ENCODE measurements at regions not wholly inside any gene's neighbourhood (a gene's known extent, or its start where the extent isn't known, plus 50 kb on each side); places are given as distances from the start of the nearest gene placed in this dataset.
"Not testable (repeated sequence)": the region's sequence is repeated elsewhere in the genome, so short reads cannot be mapped to it uniquely, and the experiment has no call there.

DNA sequence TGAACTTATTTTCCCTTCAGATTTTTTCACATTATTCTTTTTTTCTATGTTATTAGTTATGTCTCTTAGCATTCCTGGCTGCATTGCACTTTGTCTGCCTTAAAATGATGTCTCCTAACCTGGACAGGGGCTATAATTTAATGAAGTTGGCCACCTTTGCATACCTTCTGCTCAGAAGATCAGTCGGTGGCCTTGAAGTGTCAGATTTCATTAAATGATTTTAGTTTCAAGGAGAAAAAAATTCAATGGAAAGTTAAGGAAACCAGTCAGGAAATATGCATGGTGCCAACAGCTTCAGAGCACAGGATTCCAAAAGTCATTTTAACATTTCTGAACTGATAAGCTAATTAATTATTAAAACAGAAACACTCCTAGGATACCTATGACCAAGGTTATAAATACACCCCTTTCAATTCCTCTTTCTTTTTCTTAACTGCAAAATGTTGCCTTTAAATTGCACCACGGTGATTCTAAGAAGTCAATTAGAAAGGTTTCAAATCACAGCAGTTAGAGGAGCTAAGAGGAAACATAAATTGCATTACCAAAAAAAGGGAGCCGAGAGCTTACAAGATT lies 533.4 kb downstream of the KCNJ2 start:
- no peak for DNase-seq (ENCODE audit: low spot score)

DNA sequence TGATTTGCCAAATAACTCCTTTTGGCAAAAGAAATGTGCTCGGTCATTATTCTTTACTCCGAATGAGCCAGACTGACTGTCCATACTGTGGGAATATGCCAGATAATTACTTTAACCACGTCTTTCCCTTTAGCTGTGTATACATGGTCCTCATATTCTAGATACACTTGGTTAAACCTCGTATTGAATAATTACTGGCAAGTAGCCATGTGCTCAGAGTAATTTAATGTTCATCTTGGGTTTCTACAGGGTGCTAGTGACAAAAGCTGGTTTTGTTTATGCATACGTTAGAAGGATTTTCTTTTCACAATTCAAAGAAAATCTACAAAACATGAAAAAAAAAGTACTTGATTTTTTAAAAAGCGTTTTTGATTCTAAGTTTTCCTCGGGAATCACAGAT lies 540.3 kb downstream of the KCNJ2 start:
- DNase-seq (ENCODE audit: low spot score) = no peak

DNA sequence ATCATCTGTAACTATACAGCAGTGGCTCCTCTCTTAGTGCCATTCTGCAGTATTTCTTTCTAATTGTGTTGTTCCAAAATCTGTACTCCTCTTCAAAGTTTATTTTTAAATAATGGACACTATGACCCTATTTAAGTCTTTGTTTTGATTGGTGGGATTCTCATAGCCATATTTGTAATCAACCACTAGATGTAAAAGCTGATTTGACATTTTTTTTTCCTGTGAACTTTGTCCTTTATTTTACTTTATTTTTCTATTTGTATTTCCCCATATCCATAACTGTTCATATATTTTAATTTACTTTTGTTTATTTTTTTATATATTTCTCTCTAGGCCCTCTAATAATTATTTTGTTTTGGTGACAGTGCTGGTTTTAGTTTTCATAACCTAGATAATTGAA lies 544.4 kb downstream of the KCNJ2 start:
- DNase-seq (ENCODE audit: low spot score) = no peak

DNA sequence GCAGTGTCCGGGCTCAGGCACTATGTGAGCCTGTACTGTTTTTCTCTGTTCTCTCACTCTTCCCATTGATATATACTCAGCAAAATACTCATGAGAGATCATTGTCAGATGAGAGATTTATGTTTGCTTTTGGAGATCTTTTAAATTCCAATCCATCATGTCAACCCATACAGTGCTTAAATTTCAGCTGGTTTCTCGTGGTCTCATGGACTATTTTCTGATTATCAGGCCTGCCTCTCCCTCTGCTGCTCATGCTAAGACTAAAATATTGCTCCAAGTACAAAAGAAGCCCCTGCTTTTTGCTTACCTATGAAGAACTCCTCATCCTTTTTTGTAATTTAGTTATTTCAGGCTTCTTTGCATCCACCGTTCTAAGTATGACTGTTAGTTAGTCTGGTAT lies 547.2 kb downstream of the KCNJ2 start:
- no peak for DNase-seq (ENCODE audit: low spot score)

DNA sequence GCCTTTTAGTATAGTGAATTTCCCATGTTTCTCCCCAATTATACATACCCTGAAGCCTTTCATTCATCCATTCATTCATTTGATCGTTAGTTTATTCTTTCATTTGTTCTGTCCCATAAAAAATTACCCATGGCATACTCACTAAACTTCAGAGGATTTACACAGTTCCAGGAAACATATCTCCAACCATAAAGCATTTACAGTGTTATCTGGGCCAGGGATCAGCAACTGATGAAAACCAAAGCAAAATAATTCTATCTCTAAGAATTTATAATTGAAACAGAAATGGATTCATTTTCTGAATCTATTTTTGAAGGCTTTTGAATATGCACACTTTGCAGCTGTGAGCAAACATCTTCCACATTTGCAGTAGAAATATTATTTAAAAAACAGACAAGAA lies 547.7 kb downstream of the KCNJ2 start:
- DNase-seq (ENCODE audit: low spot score) = no peak

DNA sequence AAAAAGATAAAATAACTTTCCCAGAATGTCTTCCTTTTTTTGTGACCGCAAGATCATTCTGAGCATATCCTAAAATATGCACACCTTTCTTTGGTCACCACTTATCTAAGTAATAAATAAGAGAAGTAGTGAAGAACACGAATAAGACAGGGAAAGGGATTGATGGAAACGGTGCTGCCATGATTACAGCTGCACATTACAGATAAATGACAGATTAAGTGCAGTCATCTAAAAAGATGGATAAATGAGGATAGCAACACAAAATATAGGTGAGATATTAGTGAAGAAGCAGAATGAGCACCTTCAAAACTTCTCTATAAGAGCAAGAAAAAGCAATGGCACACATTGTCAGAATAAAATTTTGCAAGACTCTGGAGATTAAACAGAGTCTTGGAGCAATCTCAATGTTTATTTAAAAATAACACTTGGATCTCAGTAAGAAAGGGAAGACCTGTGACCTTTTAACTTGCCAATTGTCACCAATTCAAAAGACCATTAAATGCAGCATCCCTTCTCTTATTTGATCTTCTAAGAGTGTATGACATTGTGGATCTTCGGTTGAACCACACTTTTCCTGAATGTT lies 567.1 kb downstream of the KCNJ2 start:
- no peak for DNase-seq (ENCODE audit: low spot score)

DNA sequence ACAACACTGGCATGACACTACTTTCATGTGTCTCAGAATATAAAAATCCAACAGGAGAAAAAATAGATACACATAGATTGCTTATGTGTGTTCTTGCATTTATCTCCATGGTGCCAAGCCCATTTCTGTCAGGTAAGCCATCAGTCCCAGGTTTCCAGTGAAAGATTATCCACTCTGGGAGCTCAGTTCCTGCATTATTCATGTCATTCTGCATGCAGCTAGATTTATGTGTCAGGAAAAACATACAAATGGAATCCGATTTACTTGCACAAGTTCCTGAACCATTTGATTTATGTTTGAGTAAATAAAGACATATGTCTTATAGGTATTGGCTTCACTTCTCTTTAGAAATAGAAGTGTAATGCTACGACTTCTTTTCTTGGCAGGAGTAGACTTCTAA lies 569.7 kb downstream of the KCNJ2 start:
- no peak for DNase-seq (ENCODE audit: low spot score)

DNA sequence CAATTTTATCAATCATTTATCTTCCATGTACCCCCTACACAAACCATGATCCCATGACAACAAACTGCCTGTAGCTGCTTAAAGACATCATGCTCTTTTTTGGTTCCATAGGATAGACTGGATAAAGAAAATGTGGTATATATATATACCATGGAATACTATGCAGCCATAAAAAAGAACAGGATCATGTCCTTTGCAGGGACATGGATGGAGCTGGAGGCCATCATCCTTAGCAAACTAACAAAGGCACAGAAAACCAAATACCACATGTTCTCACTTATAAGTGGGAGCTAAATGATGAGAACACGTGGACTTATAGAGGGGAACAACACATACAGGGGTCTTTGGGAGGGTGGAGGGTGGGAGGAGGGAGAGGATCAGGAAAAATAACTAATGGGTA lies 577.2 kb downstream of the KCNJ2 start:
- not testable (repeated sequence) for DNase-seq (ENCODE audit: low spot score)

DNA sequence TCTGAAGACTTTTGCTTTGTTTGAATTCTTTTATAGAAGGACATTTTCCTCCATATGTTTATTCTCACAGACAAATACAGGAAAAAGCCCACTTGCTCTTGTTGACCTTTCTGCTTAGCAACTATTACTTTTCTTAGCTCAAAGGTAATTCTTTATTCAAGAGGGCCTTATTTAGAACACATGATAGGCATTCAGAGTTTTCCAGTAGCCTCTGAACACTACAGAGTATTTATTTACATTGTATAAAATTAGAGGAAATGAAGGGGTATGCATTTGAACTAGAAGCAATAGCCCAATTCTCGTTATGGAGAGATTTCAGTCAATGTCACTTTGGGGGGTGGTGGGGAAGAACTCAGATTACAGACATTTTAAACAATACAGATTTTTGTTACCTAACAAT lies 581.7 kb downstream of the KCNJ2 start:
- DNase-seq (ENCODE audit: low spot score) = no peak

DNA sequence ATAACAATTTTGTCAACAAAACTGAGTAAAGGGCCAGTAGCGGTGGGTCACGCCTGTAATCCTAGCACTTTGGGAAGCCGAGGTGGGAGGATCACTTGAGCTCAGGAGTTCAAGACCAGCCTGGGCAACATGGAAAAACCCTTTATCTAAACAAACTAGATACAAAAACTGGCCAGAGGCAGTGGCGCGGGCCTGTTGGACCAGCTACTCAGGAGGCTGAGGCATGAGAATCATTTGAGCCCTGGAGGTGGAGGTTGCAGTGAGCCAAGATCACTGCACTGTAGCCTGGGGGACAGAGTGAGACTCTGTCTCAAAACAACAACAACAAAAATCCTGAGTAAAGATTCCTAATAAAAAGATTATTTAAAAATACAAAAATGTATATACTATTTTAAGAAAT lies 583.1 kb downstream of the KCNJ2 start:
- DNase-seq (ENCODE audit: low spot score) = not testable (repeated sequence)

DNA sequence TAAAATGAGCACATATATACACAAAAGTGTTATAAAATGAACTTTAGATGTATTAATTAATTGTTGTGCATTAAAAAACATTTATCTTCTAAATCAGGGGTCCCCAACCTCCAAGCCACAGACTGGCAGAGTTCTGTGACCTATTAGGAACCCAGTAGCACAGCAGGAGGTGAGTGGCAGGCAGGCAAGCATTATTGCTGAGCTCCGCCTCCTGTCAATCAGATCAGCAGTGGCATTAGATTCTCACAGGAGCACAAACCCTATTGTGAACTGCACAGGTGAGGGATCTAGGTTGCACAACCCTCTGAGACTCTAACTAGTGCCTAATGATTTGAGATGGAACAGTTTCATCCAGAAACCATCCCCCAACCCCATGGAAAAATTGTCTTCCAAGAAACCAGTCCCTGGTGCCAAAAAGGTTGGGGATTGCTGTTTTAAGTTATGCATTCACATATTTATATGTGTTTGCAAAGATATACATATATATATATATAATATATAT lies 583.7 kb downstream of the KCNJ2 start:
- no peak for DNase-seq (ENCODE audit: low spot score)

DNA sequence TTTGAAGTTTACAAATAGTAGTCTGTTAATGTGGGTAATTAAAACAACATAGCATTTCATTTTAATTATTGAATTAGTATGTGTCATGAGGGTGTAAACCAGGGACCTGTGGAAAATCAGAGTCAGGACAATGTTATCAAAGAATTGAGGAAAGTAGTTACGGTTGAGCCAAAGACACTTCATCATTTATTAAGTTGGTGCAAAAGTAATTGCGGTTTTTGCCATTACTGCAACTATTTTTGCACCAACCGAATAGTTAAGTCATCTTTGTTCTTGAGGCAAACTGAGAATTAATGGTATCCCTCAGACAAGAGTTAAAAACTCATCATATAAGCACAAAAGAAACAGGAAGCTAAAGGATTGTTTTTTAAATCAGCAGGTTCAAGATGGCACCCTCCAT lies 593.7 kb downstream of the KCNJ2 start:
- no peak for DNase-seq (ENCODE audit: low spot score)

DNA sequence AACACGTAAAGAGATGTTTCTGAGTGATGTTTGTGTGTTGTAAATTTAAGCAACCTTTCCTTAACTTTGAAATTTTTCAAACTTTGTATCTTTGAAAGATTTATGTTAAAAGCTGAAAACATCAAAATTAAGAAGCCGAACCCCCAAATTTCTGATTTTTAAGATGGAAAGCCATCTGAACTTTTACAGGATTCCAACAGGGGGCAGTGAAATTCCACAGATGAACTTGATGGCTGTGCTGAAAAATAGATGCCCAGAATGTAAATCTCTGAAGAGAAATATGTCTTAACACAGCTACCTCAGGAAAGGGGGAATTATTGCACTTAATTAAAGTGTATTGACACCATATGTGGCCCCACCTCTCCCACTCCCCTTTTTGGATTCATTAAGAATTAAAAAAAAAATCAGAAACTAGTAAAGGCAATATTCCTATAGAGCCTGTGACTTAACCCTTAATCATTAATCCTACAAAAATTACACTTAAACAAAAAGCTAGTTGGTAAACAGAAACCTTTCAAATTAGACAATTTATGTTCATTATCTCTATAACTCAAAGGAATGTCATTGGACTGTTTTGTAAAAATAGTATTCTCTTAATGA lies 597.9 kb downstream of the KCNJ2 start:
- peak; percentile 40 for DNase-seq (ENCODE audit: low spot score)

DNA sequence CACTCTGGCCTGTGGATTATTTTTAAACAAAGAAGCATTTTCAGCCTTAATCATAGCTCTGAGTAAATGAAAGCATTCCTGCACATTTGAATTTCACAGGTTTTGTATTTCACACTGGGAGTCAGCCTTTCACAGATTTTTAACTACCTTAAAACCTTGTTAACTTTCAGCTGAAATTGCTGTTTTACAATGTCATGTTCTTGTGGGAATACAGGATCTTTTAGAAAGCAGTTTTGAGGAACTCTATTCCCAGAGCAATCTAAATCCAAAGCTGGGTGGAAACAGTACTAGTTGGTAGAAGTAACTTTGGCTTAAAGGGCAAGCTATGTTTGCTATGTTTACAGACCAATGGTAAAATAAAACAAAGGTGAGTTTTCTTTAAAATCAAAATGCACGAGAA lies 600.6 kb downstream of the KCNJ2 start:
- DNase-seq (ENCODE audit: low spot score) = no peak

DNA sequence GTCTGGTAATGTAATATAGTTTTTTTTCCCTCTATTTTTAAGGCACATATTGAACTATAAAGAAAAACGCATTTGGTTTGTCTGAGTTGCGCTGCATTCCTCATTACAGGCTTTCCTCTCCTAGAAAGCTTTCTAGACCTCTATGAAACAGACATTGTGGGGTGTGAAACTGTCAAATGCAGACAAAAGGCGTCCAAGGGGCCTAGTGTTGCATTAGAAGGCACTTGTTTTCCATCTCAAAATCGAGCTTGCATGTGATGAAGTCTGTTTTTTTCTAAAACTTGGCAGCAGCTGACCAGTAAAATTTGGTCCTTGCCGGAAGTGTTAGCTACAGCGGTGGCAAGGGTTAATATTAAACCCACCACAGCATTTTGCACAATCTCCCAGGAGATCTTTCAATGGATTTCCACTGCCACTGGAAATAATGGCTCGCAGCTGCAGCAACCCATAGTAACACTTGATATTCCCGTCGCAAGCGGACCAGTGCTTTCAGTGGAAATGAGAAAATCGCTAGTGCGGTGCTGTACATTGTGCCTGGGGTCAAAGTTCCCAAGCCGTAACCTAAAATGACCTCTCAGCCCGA lies 602.6 kb downstream of the KCNJ2 start:
- no peak for DNase-seq (ENCODE audit: low spot score)

DNA sequence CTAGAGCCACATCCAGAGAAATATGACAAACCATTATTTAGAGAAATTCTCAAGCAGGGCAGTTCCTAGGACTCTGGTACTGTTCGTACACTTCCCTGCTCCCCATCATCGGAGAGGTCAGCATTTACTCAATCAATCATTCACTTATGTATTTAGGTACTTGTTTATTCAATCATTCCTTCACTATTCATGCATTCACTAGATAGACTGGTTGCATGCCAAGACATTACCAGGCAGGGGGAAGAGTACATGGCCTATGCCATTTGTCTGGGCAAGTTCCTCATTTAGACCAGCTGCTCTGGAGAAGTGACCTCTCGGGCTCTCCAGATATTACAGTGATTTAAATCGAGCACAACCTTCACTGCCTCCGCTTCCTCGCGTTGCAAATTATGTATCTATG lies 603.4 kb downstream of the KCNJ2 start:
- no peak for DNase-seq (ENCODE audit: low spot score)

DNA sequence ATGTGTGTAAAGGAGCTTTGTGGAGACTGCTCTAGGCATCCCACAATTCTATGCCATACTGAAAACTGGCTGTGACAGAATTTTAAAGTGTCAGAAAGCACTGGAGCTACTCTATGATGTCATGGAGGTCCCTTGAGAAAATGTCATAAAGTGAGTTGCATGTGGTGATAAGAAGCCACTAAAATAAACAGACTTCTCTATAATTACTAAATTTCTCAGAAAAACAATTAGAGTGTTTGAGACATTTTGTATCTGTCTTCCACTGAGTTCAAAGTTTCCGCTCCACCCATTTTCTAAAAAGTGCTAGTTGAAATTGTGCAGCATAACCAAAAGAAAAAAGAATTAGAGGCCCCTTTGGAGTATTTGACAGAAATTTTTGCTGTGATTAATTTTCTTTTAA lies 603.9 kb downstream of the KCNJ2 start:
- DNase-seq (ENCODE audit: low spot score) = no peak

DNA sequence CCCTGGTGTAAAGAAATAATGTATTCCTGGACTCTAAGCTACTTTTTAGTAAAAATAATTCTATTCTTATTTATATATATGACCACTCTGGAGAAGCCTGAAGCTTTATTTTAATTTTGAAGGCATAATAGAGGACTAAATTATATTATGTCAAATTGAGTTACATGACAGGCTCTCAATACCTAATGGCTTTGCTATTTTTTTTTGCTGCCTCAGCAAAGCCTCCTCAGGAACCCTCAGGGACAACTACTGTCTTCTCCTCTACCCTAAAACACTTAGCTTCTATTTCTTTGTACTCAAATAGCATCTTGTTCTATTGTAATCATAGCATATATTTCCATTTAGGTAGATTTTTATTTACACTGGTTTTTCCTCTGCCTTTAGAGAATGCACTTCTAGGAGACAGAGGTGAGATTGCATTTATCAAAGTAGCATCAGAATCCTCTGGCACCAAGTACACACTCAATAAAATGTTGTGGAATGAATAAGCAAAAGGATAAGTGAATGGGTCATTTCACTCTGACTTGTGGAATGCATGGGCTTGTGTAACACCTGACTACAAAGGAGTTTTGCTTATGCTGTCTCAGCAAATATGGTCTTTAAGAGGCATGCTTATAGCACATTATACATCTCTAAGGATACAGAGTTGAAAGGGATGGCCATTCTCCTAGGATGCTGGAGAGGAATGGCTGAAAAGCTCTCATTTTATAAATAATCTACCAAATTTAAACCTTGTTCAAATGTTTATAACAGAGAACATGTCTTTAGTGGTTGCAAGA lies 605.2 kb downstream of the KCNJ2 start:
- no peak for DNase-seq (ENCODE audit: low spot score)

DNA sequence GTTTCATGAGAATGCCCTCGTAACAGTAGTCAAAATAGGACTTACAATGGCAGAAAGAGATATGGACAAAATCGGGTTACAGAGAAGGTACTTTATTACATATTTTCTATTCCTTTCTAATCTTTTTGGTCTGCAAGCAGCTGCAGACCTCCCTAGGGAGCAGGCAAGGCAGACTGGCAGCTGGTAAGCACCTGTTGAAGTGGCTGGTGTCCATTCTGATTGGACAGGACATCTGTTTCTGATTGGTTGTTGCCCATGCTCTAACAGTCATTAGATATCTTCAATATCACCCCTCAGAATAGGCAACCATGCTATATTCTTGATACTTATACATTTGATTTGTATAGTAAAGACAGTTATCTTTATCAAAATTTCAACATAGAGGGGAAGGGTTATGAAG lies 606.3 kb downstream of the KCNJ2 start:
- no peak for DNase-seq (ENCODE audit: low spot score)

DNA sequence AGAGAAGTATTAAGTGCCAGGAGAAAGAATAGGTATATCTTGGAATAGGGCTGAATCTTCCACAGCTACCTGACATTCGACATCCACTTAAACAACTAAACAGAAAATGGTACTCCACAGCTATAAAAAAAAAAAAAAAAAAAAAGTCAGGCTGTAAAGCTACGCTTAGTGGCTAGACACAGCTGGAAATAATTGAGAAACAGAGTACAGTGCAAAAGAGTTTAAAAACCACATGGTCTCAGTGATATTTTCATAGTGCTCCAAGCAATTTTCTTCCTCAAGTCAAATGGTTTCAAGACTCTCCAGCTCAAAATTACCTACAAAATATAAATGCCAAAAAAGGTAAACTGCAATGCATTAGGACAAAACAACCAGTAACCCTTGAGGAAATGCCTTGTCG lies 607.1 kb downstream of the KCNJ2 start:
- no peak for DNase-seq (ENCODE audit: low spot score)

DNA sequence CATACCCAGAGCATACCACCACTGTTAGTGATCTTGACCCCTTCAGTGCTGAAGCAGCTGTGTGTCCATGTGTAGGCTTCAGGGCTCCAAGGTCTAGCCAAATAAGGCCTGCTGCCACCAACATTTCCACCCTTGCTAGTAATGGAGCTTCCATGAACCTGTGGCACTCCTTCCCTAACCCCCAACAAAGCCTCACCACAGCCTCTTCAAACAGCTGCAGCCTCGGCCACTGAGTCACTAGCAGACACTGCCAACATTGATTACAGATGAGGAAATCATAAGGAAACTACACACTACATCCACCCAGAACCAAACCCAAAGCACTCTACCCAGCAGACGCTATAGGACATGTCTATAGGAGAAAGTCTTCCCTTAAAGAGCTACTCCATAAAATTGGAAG lies 610.7 kb downstream of the KCNJ2 start:
- no peak for DNase-seq (ENCODE audit: low spot score)

DNA sequence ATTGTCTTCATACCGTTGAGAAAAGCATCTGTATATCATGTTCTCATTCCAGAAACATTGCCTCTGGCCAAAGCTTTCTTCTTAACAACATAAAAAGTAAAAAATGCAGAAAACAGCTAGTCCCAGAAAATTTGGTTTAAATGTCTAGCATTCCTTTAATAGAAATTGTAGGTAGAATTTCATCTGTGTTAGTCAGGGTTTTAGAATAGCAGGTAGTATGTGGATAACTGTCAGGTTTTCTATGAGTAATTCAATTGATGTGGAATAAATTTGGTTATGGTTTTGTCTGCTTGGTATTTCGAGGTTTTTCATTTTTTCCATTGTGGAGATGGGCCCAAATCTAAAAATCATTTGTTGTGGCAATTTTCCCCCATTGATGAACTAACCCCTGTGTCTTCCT lies 616.7 kb downstream of the KCNJ2 start:
- DNase-seq (ENCODE audit: low spot score) = no peak

Measured in A172 (cell line).